GM12873 (cell line): ENCODE measurements at regions not wholly inside any gene's neighbourhood (a gene's known extent, or its start where the extent isn't known, plus 50 kb on each side); places are given as distances from the start of the nearest gene placed in this dataset.

ENCODE experiments used
- CTCF ChIP-seq: IDR thresholded peaks from 2 replicates; pipeline ENCODE4 v1.5.1; 2012; ENCODE audit warnings: low read depth, mild to moderate bottlenecking, moderate library complexity, low read length, control low read depth; ENCODE audit not compliant: insufficient read depth; ENCODE audit errors: missing control alignments

GRCh38 chr3:106745344-106746168, 631.7 kb upstream of the CCDC54 start:
- no peak for TF ChIP-seq CTCF

- no peak for TF ChIP-seq CTCF
Observed at GRCh38 chr3:106746286-106746685, 631.0 kb upstream of the CCDC54 start.

GRCh38 chr3:106748472-106749262, 628.6 kb upstream of the CCDC54 start:
- no peak for TF ChIP-seq CTCF

GRCh38 chr3:106750092-106750491, 627.1 kb upstream of the CCDC54 start:
- TF ChIP-seq CTCF: no peak

- TF ChIP-seq CTCF: no peak
Observed at GRCh38 chr3:106755336-106755735, 621.9 kb upstream of the CCDC54 start.

GRCh38 chr3:106756901-106757300, 620.3 kb upstream of the CCDC54 start:
- TF ChIP-seq CTCF: no peak

- no peak for TF ChIP-seq CTCF
Observed at GRCh38 chr3:106758459-106758858, 618.8 kb upstream of the CCDC54 start.
